WTC11 (cell line): ENCODE measurements at regions not wholly inside any gene's neighbourhood (a gene's known extent, or its start where the extent isn't known, plus 50 kb on each side); places are given as distances from the start of the nearest gene placed in this dataset.

Experiments
- ATAC-seq: fragments of 200-7000 bp; cut with Tn5 transposase; 2 replicates; pipeline ENCODE4 v1.10.0; 2021; ENCODE audit warnings: mild to moderate bottlenecking, moderate library complexity
- CTCF ChIA-PET: fragments of 300-600 bp; sonication (Branson Sonifier 250); formaldehyde crosslinking; loops from one replicate; lab custom pipeline; 2021; ENCODE audit warnings: antibody characterized with exemption; lab: Charles Lee
- POLR2A ChIA-PET: fragments of 350-600 bp; sonication (Branson Sonifier 250); formaldehyde crosslinking; loops from one replicate; lab custom pipeline; 2021; ENCODE audit warnings: antibody characterized with exemption; lab: Charles Lee
- DNase-seq: peaks from one replicate; pipeline ENCODE4 v3.0.0; 2021; ENCODE audit warnings: low spot score
- H3K27ac Mint-ChIP-seq: 2 replicates; pipeline ENCODE4 v1.8.0; 2021; ENCODE audit warnings: mixed read lengths
- H3K27me3 Mint-ChIP-seq: 2 replicates; pipeline ENCODE4 v1.8.0; 2021; ENCODE audit warnings: low read depth, mild to moderate bottlenecking, moderate library complexity, mixed read lengths
- H3K36me3 Mint-ChIP-seq: 2 replicates; pipeline ENCODE4 v1.8.0; 2021; ENCODE audit warnings: mixed read lengths
- H3K4me1 Mint-ChIP-seq: 2 replicates; pipeline ENCODE4 v1.8.0; 2022; ENCODE audit warnings: mixed read lengths
- H3K4me3 Mint-ChIP-seq: 2 replicates; pipeline ENCODE4 v1.8.0; 2021; ENCODE audit warnings: mild to moderate bottlenecking, moderate library complexity, mixed read lengths
- H3K9me3 Mint-ChIP-seq: 2 replicates; pipeline ENCODE4 v1.8.0; 2021; ENCODE audit warnings: mixed read lengths
- AFF4 ChIP-seq: sonication (generic); formaldehyde crosslinking; IDR thresholded peaks from 2 replicates; pipeline ENCODE4 v1.8.1; 2023; ENCODE audit warnings: mild to moderate bottlenecking, missing genetic modification reagents, borderline replicate concordance
- ATF1 ChIP-seq: sonication (generic); formaldehyde crosslinking; IDR thresholded peaks from 2 replicates; pipeline ENCODE4 v1.8.1; 2023; ENCODE audit warnings: mild to moderate bottlenecking, moderate library complexity, missing genetic modification reagents
- ATF6 ChIP-seq: sonication (generic); formaldehyde crosslinking; IDR thresholded peaks from 2 replicates; pipeline ENCODE4 v1.8.1; 2023; ENCODE audit warnings: mild to moderate bottlenecking, missing genetic modification reagents
- E2F1 ChIP-seq: sonication (generic); formaldehyde crosslinking; IDR thresholded peaks from 2 replicates; pipeline ENCODE4 v1.8.0; 2022; ENCODE audit warnings: mild to moderate bottlenecking, missing genetic modification reagents
- E2F4 ChIP-seq: sonication (generic); formaldehyde crosslinking; IDR thresholded peaks from 2 replicates; pipeline ENCODE4 v1.8.1; 2022; ENCODE audit warnings: low read depth, mild to moderate bottlenecking, moderate library complexity, missing genetic modification reagents, borderline replicate concordance
- GTF2I ChIP-seq: fragments of 250-450 bp; sonication (Bioruptor Pico); conservative IDR thresholded peaks from 2 replicates; pipeline ENCODE4 v1.4.0; 2021; ENCODE audit warnings: mild to moderate bottlenecking
- HMGA2 ChIP-seq: fragments of 250-450 bp; sonication (Bioruptor Pico); IDR thresholded peaks from 2 replicates; pipeline ENCODE4 v1.4.0; 2021; ENCODE audit warnings: mild to moderate bottlenecking, moderate library complexity
- JUN ChIP-seq: sonication (generic); formaldehyde crosslinking; IDR thresholded peaks from 2 replicates; pipeline ENCODE4 v1.8.0; 2023; ENCODE audit warnings: mild to moderate bottlenecking, missing genetic modification reagents
- NR2C2 ChIP-seq: sonication (generic); formaldehyde crosslinking; IDR thresholded peaks from 2 replicates; pipeline ENCODE4 v1.8.0; 2022; ENCODE audit warnings: mild to moderate bottlenecking, missing genetic modification reagents
- PREB ChIP-seq: sonication (generic); formaldehyde crosslinking; IDR thresholded peaks from 2 replicates; pipeline ENCODE4 v1.8.1; 2022; ENCODE audit warnings: mild to moderate bottlenecking, missing genetic modification reagents, moderate library complexity, borderline replicate concordance
- SMAD3 ChIP-seq: sonication (generic); formaldehyde crosslinking; IDR thresholded peaks from 2 replicates; pipeline ENCODE4 v1.8.0; 2022; ENCODE audit warnings: missing genetic modification reagents, mild to moderate bottlenecking, borderline replicate concordance
- TP53 ChIP-seq: sonication (generic); formaldehyde crosslinking; IDR thresholded peaks from 2 replicates; pipeline ENCODE4 v1.8.1; 2023; ENCODE audit warnings: mild to moderate bottlenecking, missing genetic modification reagents
- ZMAT4 ChIP-seq: fragments of 250-450 bp; sonication (Bioruptor Pico); IDR thresholded peaks from 2 replicates; pipeline ENCODE4 v1.9.0; 2021; ENCODE audit warnings: mild to moderate bottlenecking
- ZNF416 ChIP-seq: fragments of 250-450 bp; sonication (Bioruptor Pico); IDR thresholded peaks from 2 replicates; pipeline ENCODE4 v1.9.0; 2021; ENCODE audit warnings: mild to moderate bottlenecking, inconsistent platforms
- ZSCAN18 ChIP-seq: fragments of 250-450 bp; sonication (Bioruptor Pico); IDR thresholded peaks from 2 replicates; pipeline ENCODE4 v2.1.2; 2022; ENCODE audit warnings: mild to moderate bottlenecking, moderate library complexity

GRCh38 chr12:89783359-89784060, 74.9 kb upstream of the ATP2B1 start:
- no peaks in the 10 kb centered on the region for H3K4me1 Mint-ChIP-seq
- no peaks in the 10 kb centered on the region for H3K27me3 Mint-ChIP-seq
- DNase-seq, result no peak
- no peak for ATAC-seq
- H3K36me3 Mint-ChIP-seq, result peaks cover 28% of the 10 kb centered on the region
- no peak overlapping the region for H3K27ac Mint-ChIP-seq
- H3K4me3 Mint-ChIP-seq, result no peak overlapping the region
- CTCF ChIA-PET, result no interaction called here
- peaks cover 37% of the 10 kb centered on the region for H3K9me3 Mint-ChIP-seq
- TF ChIP-seq JUN (CRISPR knock-in tag) (no peak), E2F4 (CRISPR knock-in tag) (no peak), TP53 (CRISPR knock-in tag) (no peak), ATF6 (CRISPR knock-in tag) (no peak), NR2C2 (CRISPR knock-in tag) (no peak), AFF4 (CRISPR knock-in tag) (no peak), HMGA2 (CRISPR knock-in tag) (no peak), E2F1 (CRISPR knock-in tag) (no peak), ZMAT4 (CRISPR knock-in tag) (no peak), PREB (CRISPR knock-in tag) (no peak), GTF2I (no peak), ZNF416 (no peak), SMAD3 (CRISPR knock-in tag) (no peak), ZSCAN18 (no peak), ATF1 (CRISPR knock-in tag) (no peak)
- POLR2A ChIA-PET, result no interaction called here
